Keratinocyte (primary cell): ENCODE measurements at regions not wholly inside any gene's neighbourhood (a gene's known extent, or its start where the extent isn't known, plus 50 kb on each side); places are given as distances from the start of the nearest gene placed in this dataset.

Experiments used
- DNase-seq: peaks from one replicate; pipeline ENCODE4 v3.0.0-alpha.2; 2011; ENCODE audit warnings: low read depth, missing footprints, low spot score
- FAIRE-seq: peaks from 2 replicates; lab custom pipeline; 2011; peaks lifted over from hg19 to GRCh38; lab: Jason Lieb, UNC
- H2AFZ ChIP-seq: 2 replicates; pipeline ENCODE4 v1.6.0; 2012; ENCODE audit warnings: low read length, control low read depth, inconsistent platforms; ENCODE audit not compliant: control insufficient read depth
- H3K27ac ChIP-seq: 2 replicates; pipeline ENCODE4 v1.5.1; 2011; ENCODE audit warnings: low read length; ENCODE audit not compliant: control insufficient read depth, insufficient read depth
- H3K27me3 ChIP-seq: 3 replicates; pipeline ENCODE4 v1.6.0; 2011; ENCODE audit warnings: low read length; ENCODE audit not compliant: control insufficient read depth, insufficient read depth; ENCODE audit errors: extremely low read depth
- H3K36me3 ChIP-seq, 2 experiments: 2 replicates in 1 of 2; 3 replicates in 1 of 2; pipeline ENCODE4 v1.5.1; 2011; ENCODE audit warnings: low read length in 2 of 2, mild to moderate bottlenecking in 1 of 2; ENCODE audit not compliant: control insufficient read depth in 2 of 2, insufficient read depth in 2 of 2; ENCODE audit errors: extremely low read depth in 1 of 2
- H3K4me1 ChIP-seq: 3 replicates; pipeline ENCODE4 v1.5.1; 2011; ENCODE audit warnings: low read length; ENCODE audit not compliant: control insufficient read depth, insufficient read depth; ENCODE audit errors: extremely low read depth
- H3K4me2 ChIP-seq: 3 replicates; pipeline ENCODE4 v1.6.0; 2011; ENCODE audit warnings: low read depth, low read length; ENCODE audit not compliant: control insufficient read depth, insufficient read depth; ENCODE audit errors: extremely low read depth
- H3K4me3 ChIP-seq, 3 experiments: fragments of 200-600 bp in 1 of 3; sonication (generic) in 1 of 3; 2 replicates in 2 of 3; 3 replicates in 1 of 3; pipeline ENCODE4 v1.5.1; 2011 to 2016; ENCODE audit warnings: low read length in 3 of 3, mild to moderate bottlenecking in 3 of 3, control low read depth in 2 of 3, inconsistent platforms in 1 of 3, low read depth in 1 of 3, mixed read lengths in 1 of 3, mixed run types in 1 of 3, moderate library complexity in 1 of 3; ENCODE audit not compliant: control insufficient read depth in 2 of 3, insufficient read depth in 2 of 3; ENCODE audit errors: extremely low read depth in 1 of 3
- H3K79me2 ChIP-seq: 2 replicates; pipeline ENCODE4 v1.6.0; 2012; ENCODE audit warnings: low read length; ENCODE audit not compliant: control insufficient read depth, insufficient read depth
- H3K9ac ChIP-seq: 3 replicates; pipeline ENCODE4 v1.6.0; 2011; ENCODE audit warnings: low read length; ENCODE audit not compliant: control insufficient read depth, insufficient read depth; ENCODE audit errors: extremely low read depth
- H3K9me1 ChIP-seq: 3 replicates; pipeline ENCODE4 v1.6.0; 2011; ENCODE audit warnings: low read length; ENCODE audit not compliant: control insufficient read depth, insufficient read depth; ENCODE audit errors: extremely low read depth
- H3K9me3 ChIP-seq: 2 replicates; pipeline ENCODE4 v1.5.1; 2012; ENCODE audit warnings: low read depth, low read length; ENCODE audit not compliant: control insufficient read depth
- H4K20me1 ChIP-seq: 3 replicates; pipeline ENCODE4 v1.6.0; 2011; ENCODE audit warnings: low read length; ENCODE audit not compliant: control insufficient read depth, insufficient read depth; ENCODE audit errors: extremely low read depth
- CTCF ChIP-seq, 3 experiments: IDR thresholded peaks in 1 of 3; conservative IDR thresholded peaks in 1 of 3; optimal IDR thresholded peaks in 1 of 3; 2 replicates in 2 of 3; 3 replicates in 1 of 3; pipeline versions ENCODE3 to v1.5.1; 2011; ENCODE audit warnings: low read length in 3 of 3, mild to moderate bottlenecking in 3 of 3, moderate library complexity in 2 of 3, control low read depth in 1 of 3, inconsistent platforms in 1 of 3; ENCODE audit not compliant: insufficient read depth in 2 of 3; ENCODE audit errors: extremely low read depth in 1 of 3
- EZH2 ChIP-seq: IDR thresholded peaks from one replicate; pipeline ENCODE4 v1.6.1; 2012; ENCODE audit warnings: inconsistent platforms, mild to moderate bottlenecking, low read length, moderate library complexity
- dilution Hi-C: fragments of 300-500 bp; cut with MboI; formaldehyde crosslinking; loops from one replicate; pipeline ENCODE4 v1.7.0; 2020; ENCODE audit warnings: low sequenced_read_pairs; ENCODE audit not compliant: extremely low pct_ligation_motif_present

- no peak overlapping the region for H3K9ac ChIP-seq
- no peaks in the 10 kb centered on the region for H3K27me3 ChIP-seq
- H3K4me3 ChIP-seq, result no peak overlapping the region
- H3K27ac ChIP-seq, result no peak overlapping the region
- H4K20me1 ChIP-seq, result no peaks in the 10 kb centered on the region
- H3K79me2 ChIP-seq, result no peaks in the 10 kb centered on the region
- H3K9me3 ChIP-seq, result no peaks in the 10 kb centered on the region
- H3K36me3 ChIP-seq, result no peaks in the 10 kb centered on the region
- no peaks in the 10 kb centered on the region for H3K9me1 ChIP-seq
- H3K4me1 ChIP-seq, result no peaks in the 10 kb centered on the region
- TF ChIP-seq EZH2, result no peak
- no peak for TF ChIP-seq CTCF (optimal IDR thresholded peaks at IDR 0.05 in 1 of 3, IDR thresholded peaks at IDR 0.05 in 1 of 3, conservative IDR thresholded peaks at IDR 0.05 in 1 of 3; ENCODE audit: extremely low read depth in 1 of 3, insufficient read depth in 2 of 3, low read length in 3 of 3)
- H2AFZ ChIP-seq, result no peak overlapping the region
- FAIRE-seq, result no peak
- DNase-seq, result no peak
- dilution Hi-C loops, result no loop called here
- H3K4me2 ChIP-seq, result no peak overlapping the region
Measured at GRCh38 chr1:101732261-101732660, 264.5 kb downstream of the OLFM3 start.

- no peak overlapping the region for H3K27ac ChIP-seq
- no peak overlapping the region for H2AFZ ChIP-seq
- H3K9ac ChIP-seq, result no peak overlapping the region
- H3K4me1 ChIP-seq, result no peaks in the 10 kb centered on the region
- no peaks in the 10 kb centered on the region for H3K27me3 ChIP-seq
- H3K9me3 ChIP-seq, result no peaks in the 10 kb centered on the region
- H3K36me3 ChIP-seq, result no peaks in the 10 kb centered on the region
- FAIRE-seq (no peak), DNase-seq (no peak)
- H4K20me1 ChIP-seq, result no peaks in the 10 kb centered on the region
- H3K4me2 ChIP-seq, result no peak overlapping the region
- H3K4me3 ChIP-seq, result no peak overlapping the region
- no peaks in the 10 kb centered on the region for H3K79me2 ChIP-seq
- dilution Hi-C loops, result no loop called here
- TF ChIP-seq CTCF (optimal IDR thresholded peaks at IDR 0.05 in 1 of 3, IDR thresholded peaks at IDR 0.05 in 1 of 3, conservative IDR thresholded peaks at IDR 0.05 in 1 of 3; ENCODE audit: extremely low read depth in 1 of 3, insufficient read depth in 2 of 3, low read length in 3 of 3), result no peak
- no peak for TF ChIP-seq EZH2
- no peaks in the 10 kb centered on the region for H3K9me1 ChIP-seq
Measured at GRCh38 chr1:101733340-101733739, 263.4 kb downstream of the OLFM3 start.
